ENCODE measurements at regions not wholly inside any gene's neighbourhood (a gene's known extent, or its start where the extent isn't known, plus 50 kb on each side); places are given as distances from the start of the nearest gene placed in this dataset.

DNA sequence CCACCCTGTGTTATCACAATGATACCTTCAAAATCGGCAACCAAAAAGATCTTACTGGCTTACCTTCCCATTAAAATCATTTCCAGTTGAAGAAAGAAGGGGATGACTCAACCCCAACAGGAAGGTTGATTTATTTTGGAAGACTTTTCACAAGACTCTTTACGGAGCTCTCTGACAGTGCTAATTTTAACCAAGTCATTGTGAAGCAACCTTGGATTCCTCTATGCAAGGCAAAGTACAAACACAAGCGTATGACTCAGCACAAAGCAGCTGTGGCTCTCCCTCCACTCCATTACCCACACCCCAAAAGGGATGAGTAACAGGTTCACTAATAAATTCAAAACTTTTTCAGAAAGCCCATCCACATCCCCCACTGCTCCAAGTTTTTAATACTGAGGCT, 213.8 kb upstream of the FGF13 start:
- TF ChIP-seq CTCF (IDR thresholded peaks at IDR 0.05; ENCODE audit: insufficient read depth, low read length) (no peak), GABPA (IDR thresholded peaks at IDR 0.05; ENCODE audit: low read depth) (no peak), SPI1 (IDR thresholded peaks at IDR 0.05; ENCODE audit: borderline replicate concordance, low read depth) (no peak), POLR2AphosphoS5 (IDR thresholded peaks at IDR 0.05; ENCODE audit: low read depth) (no peak)
- TF ChIP-seq, protein P1, sequence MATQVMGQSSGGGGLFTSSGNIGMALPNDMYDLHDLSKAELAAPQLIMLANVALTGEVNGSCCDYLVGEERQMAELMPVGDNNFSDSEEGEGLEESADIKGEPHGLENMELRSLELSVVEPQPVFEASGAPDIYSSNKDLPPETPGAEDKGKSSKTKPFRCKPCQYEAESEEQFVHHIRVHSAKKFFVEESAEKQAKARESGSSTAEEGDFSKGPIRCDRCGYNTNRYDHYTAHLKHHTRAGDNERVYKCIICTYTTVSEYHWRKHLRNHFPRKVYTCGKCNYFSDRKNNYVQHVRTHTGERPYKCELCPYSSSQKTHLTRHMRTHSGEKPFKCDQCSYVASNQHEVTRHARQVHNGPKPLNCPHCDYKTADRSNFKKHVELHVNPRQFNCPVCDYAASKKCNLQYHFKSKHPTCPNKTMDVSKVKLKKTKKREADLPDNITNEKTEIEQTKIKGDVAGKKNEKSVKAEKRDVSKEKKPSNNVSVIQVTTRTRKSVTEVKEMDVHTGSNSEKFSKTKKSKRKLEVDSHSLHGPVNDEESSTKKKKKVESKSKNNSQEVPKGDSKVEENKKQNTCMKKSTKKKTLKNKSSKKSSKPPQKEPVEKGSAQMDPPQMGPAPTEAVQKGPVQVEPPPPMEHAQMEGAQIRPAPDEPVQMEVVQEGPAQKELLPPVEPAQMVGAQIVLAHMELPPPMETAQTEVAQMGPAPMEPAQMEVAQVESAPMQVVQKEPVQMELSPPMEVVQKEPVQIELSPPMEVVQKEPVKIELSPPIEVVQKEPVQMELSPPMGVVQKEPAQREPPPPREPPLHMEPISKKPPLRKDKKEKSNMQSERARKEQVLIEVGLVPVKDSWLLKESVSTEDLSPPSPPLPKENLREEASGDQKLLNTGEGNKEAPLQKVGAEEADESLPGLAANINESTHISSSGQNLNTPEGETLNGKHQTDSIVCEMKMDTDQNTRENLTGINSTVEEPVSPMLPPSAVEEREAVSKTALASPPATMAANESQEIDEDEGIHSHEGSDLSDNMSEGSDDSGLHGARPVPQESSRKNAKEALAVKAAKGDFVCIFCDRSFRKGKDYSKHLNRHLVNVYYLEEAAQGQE (IDR thresholded peaks at IDR 0.05; ENCODE audit: insufficient replicate concordance, low read depth): no peak
- Histone ChIP-seq H3K27ac (replicated peaks) (no peak overlapping the region), H3K27me3 (ENCODE audit: insufficient read depth, poor library complexity, severe bottlenecking) (peaks cover 2% of the 10 kb centered on the region), H3K4me3 (replicated peaks; ENCODE audit: insufficient read depth, low read length) (no peak overlapping the region)
- peak in 1 of 2 experiments; percentile 5 for DNase-seq (ENCODE audit: low read depth in 1 of 2, low spot score in 1 of 2)

DNA sequence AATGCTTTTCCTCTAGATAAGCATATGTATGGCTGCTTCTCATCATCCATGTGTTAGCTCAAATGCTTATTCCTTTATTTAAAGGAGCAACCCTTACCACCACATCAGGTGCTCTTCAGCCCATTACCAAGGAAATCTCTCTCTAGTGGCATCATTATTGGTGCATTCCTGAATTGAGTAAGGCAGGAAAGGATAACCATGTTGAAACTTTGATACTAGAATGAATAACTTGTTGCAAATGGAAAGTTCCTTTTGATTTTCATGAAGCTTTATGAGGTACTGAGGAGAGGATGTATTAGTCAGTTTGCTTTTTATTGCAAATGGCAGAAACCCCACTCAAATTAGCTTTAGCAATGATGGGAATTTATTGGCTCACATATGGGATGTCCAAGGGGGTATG, 212.3 kb upstream of the FGF13 start:
- TF ChIP-seq SPI1 (IDR thresholded peaks at IDR 0.05; ENCODE audit: borderline replicate concordance, low read depth) (no peak), CTCF (IDR thresholded peaks at IDR 0.05; ENCODE audit: insufficient read depth, low read length) (no peak), POLR2AphosphoS5 (IDR thresholded peaks at IDR 0.05; ENCODE audit: low read depth) (no peak)
- TF ChIP-seq, protein P1 (IDR thresholded peaks at IDR 0.05; ENCODE audit: insufficient replicate concordance, low read depth): no peak
- no peak for DNase-seq (ENCODE audit: low read depth in 1 of 2, low spot score in 1 of 2)
- Histone ChIP-seq H3K27me3 (ENCODE audit: insufficient read depth, poor library complexity, severe bottlenecking) (peaks cover 2% of the 10 kb centered on the region), H3K4me3 (replicated peaks; ENCODE audit: insufficient read depth, low read length) (no peak overlapping the region), H3K27ac (replicated peaks) (no peak overlapping the region)

DNA sequence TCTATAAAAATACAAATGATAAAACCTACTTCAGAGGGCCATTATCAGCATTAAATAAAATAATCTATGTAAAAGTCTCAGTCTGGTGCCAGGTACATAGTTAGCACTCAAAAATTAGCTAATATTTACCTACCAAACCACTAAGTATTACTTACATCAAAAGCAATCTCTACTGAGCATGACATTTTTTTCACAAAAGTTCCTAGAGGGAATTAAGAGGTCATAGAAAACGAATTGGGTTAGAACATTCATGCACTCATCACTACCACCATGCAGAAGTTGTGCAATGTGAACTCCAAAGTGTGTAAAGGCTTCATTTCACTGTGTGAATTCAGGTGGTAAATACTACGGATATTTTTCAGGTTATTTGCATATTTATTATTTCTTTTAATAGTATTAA, 209.5 kb upstream of the FGF13 start:
- DNase-seq (ENCODE audit: low read depth in 1 of 2, low spot score in 1 of 2): no peak
- TF ChIP-seq GABPA (IDR thresholded peaks at IDR 0.05; ENCODE audit: low read depth) (no peak), CTCF (IDR thresholded peaks at IDR 0.05; ENCODE audit: insufficient read depth, low read length) (no peak), SPI1 (IDR thresholded peaks at IDR 0.05; ENCODE audit: borderline replicate concordance, low read depth) (no peak), POLR2AphosphoS5 (IDR thresholded peaks at IDR 0.05; ENCODE audit: low read depth) (no peak)
- TF ChIP-seq, protein P1 (IDR thresholded peaks at IDR 0.05; ENCODE audit: insufficient replicate concordance, low read depth): no peak
- Histone ChIP-seq H3K27ac (replicated peaks) (no peak overlapping the region), H3K27me3 (ENCODE audit: insufficient read depth, poor library complexity, severe bottlenecking) (no peaks in the 10 kb centered on the region), H3K4me3 (replicated peaks; ENCODE audit: insufficient read depth, low read length) (no peak overlapping the region)

All from HL-60 (cell line).